Caco-2 (cell line): ENCODE measurements at regions not wholly inside any gene's neighbourhood (a gene's known extent, or its start where the extent isn't known, plus 50 kb on each side); places are given as distances from the start of the nearest gene placed in this dataset.

Experiments
- BruUV-seq: library from RNA; stranded (reverse); fragments of 400-500 nt; replicated peaks from 2 replicates; lab custom pipeline; 2021; lab: Mats Ljungman, UMichigan
- CTCF ChIA-PET: fragments of 300-600 bp; sonication (Branson Sonifier 250); formaldehyde crosslinking; loops from one replicate; lab custom pipeline; 2022; ENCODE audit warnings: antibody characterized with exemption; lab: Charles Lee
- POLR2A ChIA-PET: fragments of 300-600 bp; sonication (Branson Sonifier 250); formaldehyde crosslinking; loops from one replicate; lab custom pipeline; 2022; ENCODE audit warnings: antibody characterized with exemption; lab: Charles Lee
- DNase-seq, 2 experiments: peaks; one replicate each; pipeline versions ENCODE4 v3.0.0 to v3.0.0-alpha.2; 2020 to 2022
- H3K27me3 ChIP-seq: replicated peaks from 2 replicates; pipeline ENCODE4 v1.6.0; 2011; ENCODE audit warnings: low read length; ENCODE audit not compliant: control insufficient read depth, insufficient read depth
- H3K36me3 ChIP-seq: 2 replicates; pipeline ENCODE4 v1.5.1; 2011; ENCODE audit warnings: low read length; ENCODE audit not compliant: control insufficient read depth, insufficient read depth
- H3K4me1 ChIP-seq: fragments of 250-450 bp; sonication (Bioruptor Pico); 2 replicates; pipeline ENCODE4 v1.5.1; 2020; ENCODE audit warnings: mild to moderate bottlenecking
- H3K4me3 ChIP-seq: 2 replicates; pipeline ENCODE4 v1.5.1; 2011; ENCODE audit warnings: low read depth, mild to moderate bottlenecking, control low read depth, low read length
- H3K9me3 ChIP-seq: fragments of 250-450 bp; sonication (Bioruptor Pico); 2 replicates; pipeline ENCODE4 v1.5.1; 2020; ENCODE audit warnings: mild to moderate bottlenecking, moderate library complexity
- H3K27ac Mint-ChIP-seq: one replicate; pipeline ENCODE4 v1.8.0; 2022; ENCODE audit warnings: mixed read lengths; ENCODE audit not compliant: unreplicated experiment
- H3K27me3 Mint-ChIP-seq: one replicate; pipeline ENCODE4 v1.8.0; 2022; ENCODE audit warnings: mixed read lengths; ENCODE audit not compliant: insufficient read depth, unreplicated experiment
- H3K36me3 Mint-ChIP-seq: one replicate; pipeline ENCODE4 v1.8.0; 2022; ENCODE audit warnings: mild to moderate bottlenecking, mixed read lengths; ENCODE audit not compliant: insufficient read depth, unreplicated experiment
- H3K4me1 Mint-ChIP-seq: one replicate; pipeline ENCODE4 v1.8.0; 2022; ENCODE audit warnings: low read depth, mixed read lengths; ENCODE audit not compliant: unreplicated experiment
- H3K4me3 Mint-ChIP-seq: one replicate; pipeline ENCODE4 v1.8.0; 2022; ENCODE audit warnings: mild to moderate bottlenecking, moderate library complexity, mixed read lengths; ENCODE audit not compliant: unreplicated experiment
- H3K9me3 Mint-ChIP-seq: one replicate; pipeline ENCODE4 v1.8.0; 2022; ENCODE audit warnings: mixed read lengths; ENCODE audit not compliant: unreplicated experiment
- CTCF ChIP-seq, 2 experiments: fragments of 200-600 bp in 1 of 2; IDR thresholded peaks; 1 replicate in 1 of 2; 2 replicates in 1 of 2; pipeline versions ENCODE4 v1.5.1 to v1.8.0; 2011 to 2022; ENCODE audit warnings: antibody characterized with exemption in 1 of 2, control low read depth in 1 of 2, inconsistent platforms in 1 of 2, low read depth in 1 of 2, low read length in 1 of 2, mild to moderate bottlenecking in 1 of 2, moderate library complexity in 1 of 2; ENCODE audit not compliant: insufficient read depth in 1 of 2, severe bottlenecking in 1 of 2, unreplicated experiment in 1 of 2
- intact Hi-C: fragments of 100-400 bp; cut with micrococcal nuclease; formaldehyde crosslinking; loops from one replicate; pipeline ENCODE4 v1.10.0; 2022; ENCODE audit not compliant: unreplicated experiment

- intact Hi-C loops = no loop called here
- H3K27me3 Mint-ChIP-seq = no peaks in the 10 kb centered on the region
- Histone ChIP-seq H3K4me1 (no peaks in the 10 kb centered on the region), H3K27me3 (no peaks in the 10 kb centered on the region), H3K4me3 (no peak overlapping the region), H3K9me3 (no peaks in the 10 kb centered on the region), H3K36me3 (no peaks in the 10 kb centered on the region)
- H3K4me1 Mint-ChIP-seq = no peaks in the 10 kb centered on the region
- H3K4me3 Mint-ChIP-seq = no peak overlapping the region
- H3K9me3 Mint-ChIP-seq = peaks cover 10% of the 10 kb centered on the region
- DNase-seq = no peak
- H3K27ac Mint-ChIP-seq = no peak overlapping the region
- POLR2A ChIA-PET = no interaction called here
- no peaks in the 10 kb centered on the region for H3K36me3 Mint-ChIP-seq
- no TSS peak for BruUV-seq
- no peak for TF ChIP-seq CTCF (IDR thresholded peaks at IDR 0.05; ENCODE audit: insufficient read depth in 1 of 2, low read depth in 1 of 2, low read length in 1 of 2, severe bottlenecking in 1 of 2, unreplicated experiment in 1 of 2)
- CTCF ChIA-PET = no interaction called here
Observed at GRCh38 chr12:130064999-130065398, 97.3 kb upstream of the FZD10 start.

DNA sequence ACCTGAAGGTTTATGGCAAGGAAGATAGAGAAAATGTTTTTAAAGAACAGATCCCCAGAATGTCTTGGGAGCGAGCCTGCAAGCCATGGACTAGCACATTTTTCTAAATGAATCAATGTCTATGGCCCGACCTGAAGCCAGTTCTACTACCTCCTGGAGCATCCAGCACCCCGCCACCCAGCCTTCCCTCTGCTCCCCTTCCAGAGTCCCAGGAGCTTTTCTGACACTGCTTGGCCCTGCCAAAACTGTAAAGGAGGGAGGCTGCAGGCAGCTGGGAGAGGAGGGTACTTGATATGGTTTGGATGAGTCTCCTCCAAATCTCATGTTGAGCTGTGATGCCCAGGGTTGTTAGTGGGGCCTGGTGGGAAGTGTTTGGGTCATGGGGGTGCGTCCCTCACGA lies 95.5 kb upstream of the FZD10 start:
- peaks cover 5% of the 10 kb centered on the region for H3K9me3 Mint-ChIP-seq
- DNase-seq = no peak
- H3K36me3 Mint-ChIP-seq = no peaks in the 10 kb centered on the region
- BruUV-seq = no TSS peak
- Histone ChIP-seq H3K27me3 (no peaks in the 10 kb centered on the region), H3K36me3 (no peaks in the 10 kb centered on the region), H3K4me3 (no peak overlapping the region), H3K9me3 (no peaks in the 10 kb centered on the region), H3K4me1 (no peaks in the 10 kb centered on the region)
- no peak overlapping the region for H3K27ac Mint-ChIP-seq
- TF ChIP-seq CTCF (IDR thresholded peaks at IDR 0.05; ENCODE audit: insufficient read depth in 1 of 2, low read depth in 1 of 2, low read length in 1 of 2, severe bottlenecking in 1 of 2, unreplicated experiment in 1 of 2) = no peak
- H3K4me1 Mint-ChIP-seq = no peaks in the 10 kb centered on the region
- no peaks in the 10 kb centered on the region for H3K27me3 Mint-ChIP-seq
- intact Hi-C loops = no loop called here
- ChIA-PET CTCF (no interaction called here), POLR2A (no interaction called here)
- H3K4me3 Mint-ChIP-seq = no peak overlapping the region

- Histone ChIP-seq H3K4me3 (no peak overlapping the region), H3K36me3 (no peaks in the 10 kb centered on the region), H3K4me1 (no peaks in the 10 kb centered on the region), H3K27me3 (no peaks in the 10 kb centered on the region), H3K9me3 (no peaks in the 10 kb centered on the region)
- Mint-ChIP-seq H3K4me1 (no peaks in the 10 kb centered on the region), H3K36me3 (no peaks in the 10 kb centered on the region), H3K4me3 (no peak overlapping the region), H3K27me3 (no peaks in the 10 kb centered on the region), H3K27ac (no peak overlapping the region), H3K9me3 (no peaks in the 10 kb centered on the region)
- intact Hi-C loops = no loop called here
- TF ChIP-seq CTCF (IDR thresholded peaks at IDR 0.05; ENCODE audit: insufficient read depth in 1 of 2, low read depth in 1 of 2, low read length in 1 of 2, severe bottlenecking in 1 of 2, unreplicated experiment in 1 of 2) = no peak
- ChIA-PET POLR2A (no interaction called here), CTCF (no interaction called here)
- no peak for DNase-seq
- no TSS peak for BruUV-seq
Observed at GRCh38 chr12:130068741-130069140, 93.5 kb upstream of the FZD10 start.
